ENCODE measurements at regions not wholly inside any gene's neighbourhood (a gene's known extent, or its start where the extent isn't known, plus 50 kb on each side); places are given as distances from the start of the nearest gene placed in this dataset.

- H3K4me3 ChIP-seq (ENCODE audit: low read depth, low read length), result no peak overlapping the region
- TF ChIP-seq CTCF (IDR thresholded peaks at IDR 0.05; ENCODE audit: low read depth, low read length), result no peak
These were observed 86.4 kb upstream of the F3 start for GRCh38 chr1:94627771-94628498.

GRCh38 chr1:94624203-94624602 is 82.6 kb upstream of the F3 start:
- no peak for TF ChIP-seq CTCF (IDR thresholded peaks at IDR 0.05; ENCODE audit: low read depth, low read length)
- no peak overlapping the region for H3K4me3 ChIP-seq (ENCODE audit: low read depth, low read length)

- H3K4me3 ChIP-seq (ENCODE audit: low read depth, low read length), result no peak overlapping the region
These were observed 82.1 kb upstream of the F3 start for GRCh38 chr1:94623560-94624148.

GRCh38 chr1:94622757-94623156 is 81.2 kb upstream of the F3 start:
- no peak overlapping the region for H3K4me3 ChIP-seq (ENCODE audit: low read depth, low read length)
- no peak for TF ChIP-seq CTCF (IDR thresholded peaks at IDR 0.05; ENCODE audit: low read depth, low read length)

More at GRCh38 chr1:94623560-94624148, 82.1 kb upstream of the F3 start:
- no peak for TF ChIP-seq CTCF (IDR thresholded peaks at IDR 0.05; ENCODE audit: low read depth, low read length)

GRCh38 chr1:94621802-94622201 is 80.2 kb upstream of the F3 start:
- no peak for TF ChIP-seq CTCF (IDR thresholded peaks at IDR 0.05; ENCODE audit: low read depth, low read length)
- no peak overlapping the region for H3K4me3 ChIP-seq (ENCODE audit: low read depth, low read length)

- no peak for TF ChIP-seq CTCF (IDR thresholded peaks at IDR 0.05; ENCODE audit: low read depth, low read length)
- H3K4me3 ChIP-seq (ENCODE audit: low read depth, low read length), result no peak overlapping the region
These were observed 79.8 kb upstream of the F3 start for GRCh38 chr1:94621395-94621794.

- no peak overlapping the region for H3K4me3 ChIP-seq (ENCODE audit: low read depth, low read length)
- no peak for TF ChIP-seq CTCF (IDR thresholded peaks at IDR 0.05; ENCODE audit: low read depth, low read length)
These were observed 78.9 kb upstream of the F3 start for GRCh38 chr1:94620345-94621031.

All from WI38 (cell line).